ENCODE measurements at regions not wholly inside any gene's neighbourhood (a gene's known extent, or its start where the extent isn't known, plus 50 kb on each side); places are given as distances from the start of the nearest gene placed in this dataset.

DNA sequence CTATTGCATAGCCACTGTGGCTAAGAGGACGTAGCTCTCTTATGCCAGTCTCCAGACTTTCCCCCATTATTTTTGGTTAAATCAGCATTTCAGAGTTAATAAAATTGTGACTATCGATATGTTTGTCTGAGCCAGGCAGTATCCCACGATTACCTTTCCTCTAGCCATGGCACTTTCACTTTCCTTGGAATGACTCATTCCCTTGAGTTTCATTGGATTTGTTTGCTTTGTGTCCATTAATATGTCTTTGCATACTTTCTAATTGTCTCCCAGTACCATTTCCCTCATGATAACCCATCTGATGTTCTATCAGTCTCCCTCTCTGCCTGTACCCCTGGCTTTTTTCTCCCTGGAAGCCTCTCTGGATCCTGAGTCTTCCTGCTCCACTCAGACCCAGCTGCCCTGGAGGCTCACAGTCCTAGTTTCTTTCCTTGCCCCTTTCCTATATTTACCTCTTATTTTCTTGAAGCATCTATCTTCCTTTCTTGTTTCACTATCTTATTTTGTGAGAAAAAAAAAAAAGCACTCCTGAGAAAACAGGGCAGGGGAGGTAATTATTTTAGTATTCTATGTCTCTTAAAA lies 126.1 kb downstream of the MTX2 start:
- no peaks in the 10 kb centered on the region for H3K27me3 ChIP-seq (replicated peaks; ENCODE audit: insufficient read depth)
- TF ChIP-seq, protein P1, sequence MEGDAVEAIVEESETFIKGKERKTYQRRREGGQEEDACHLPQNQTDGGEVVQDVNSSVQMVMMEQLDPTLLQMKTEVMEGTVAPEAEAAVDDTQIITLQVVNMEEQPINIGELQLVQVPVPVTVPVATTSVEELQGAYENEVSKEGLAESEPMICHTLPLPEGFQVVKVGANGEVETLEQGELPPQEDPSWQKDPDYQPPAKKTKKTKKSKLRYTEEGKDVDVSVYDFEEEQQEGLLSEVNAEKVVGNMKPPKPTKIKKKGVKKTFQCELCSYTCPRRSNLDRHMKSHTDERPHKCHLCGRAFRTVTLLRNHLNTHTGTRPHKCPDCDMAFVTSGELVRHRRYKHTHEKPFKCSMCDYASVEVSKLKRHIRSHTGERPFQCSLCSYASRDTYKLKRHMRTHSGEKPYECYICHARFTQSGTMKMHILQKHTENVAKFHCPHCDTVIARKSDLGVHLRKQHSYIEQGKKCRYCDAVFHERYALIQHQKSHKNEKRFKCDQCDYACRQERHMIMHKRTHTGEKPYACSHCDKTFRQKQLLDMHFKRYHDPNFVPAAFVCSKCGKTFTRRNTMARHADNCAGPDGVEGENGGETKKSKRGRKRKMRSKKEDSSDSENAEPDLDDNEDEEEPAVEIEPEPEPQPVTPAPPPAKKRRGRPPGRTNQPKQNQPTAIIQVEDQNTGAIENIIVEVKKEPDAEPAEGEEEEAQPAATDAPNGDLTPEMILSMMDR (IDR thresholded peaks at IDR 0.05), result no peak
- DNase-seq (ENCODE audit: low spot score) (no peak), ATAC-seq (ENCODE audit: insufficient number of reproducible peaks, low FRiP score, low read depth) (no peak)
- no peak overlapping the region for H3K4me3 ChIP-seq
- H3K36me3 ChIP-seq, result no peaks in the 10 kb centered on the region
- H3K27ac ChIP-seq, result no peak overlapping the region
- peaks cover 34 to 41% of the 10 kb centered on the region in 2 donors for H3K4me1 ChIP-seq (ENCODE audit: control insufficient read depth in 1 of 2, low read depth in 2 of 2)
- no peaks in the 10 kb centered on the region for H3K9me3 ChIP-seq

- Histone ChIP-seq H3K4me3 (no peak overlapping the region), H3K27ac (peak overlapping the region in 1 of 2 donors; percentile 15), H3K36me3 (no peaks in the 10 kb centered on the region), H3K4me1 (ENCODE audit: control insufficient read depth in 1 of 2, low read depth in 2 of 2) (peaks cover 12% of the 10 kb centered on the region in 2 donors), H3K9me3 (no peaks in the 10 kb centered on the region), H3K27me3 (replicated peaks; ENCODE audit: insufficient read depth) (no peaks in the 10 kb centered on the region)
- TF ChIP-seq, protein P1 (IDR thresholded peaks at IDR 0.05), result no peak
- DNase-seq (ENCODE audit: low spot score) (no peak), ATAC-seq (ENCODE audit: insufficient number of reproducible peaks, low FRiP score, low read depth) (no peak)
These were observed 129.2 kb downstream of the MTX2 start for GRCh38 chr2:176398243-176399073.

- H3K27ac ChIP-seq, result no peak overlapping the region
- TF ChIP-seq, protein P1 (IDR thresholded peaks at IDR 0.05), result no peak
These were observed 129.9 kb downstream of the MTX2 start for GRCh38 chr2:176399074-176399598.

GRCh38 chr2:176405477-176405876 lies 136.2 kb downstream of the MTX2 start:
- H3K27me3 ChIP-seq (replicated peaks; ENCODE audit: insufficient read depth), result no peaks in the 10 kb centered on the region
- no peak for ATAC-seq (ENCODE audit: insufficient number of reproducible peaks, low FRiP score, low read depth)
- no peak for DNase-seq (ENCODE audit: low spot score)
- TF ChIP-seq, protein P1 (IDR thresholded peaks at IDR 0.05), result no peak
- H3K4me1 ChIP-seq (ENCODE audit: control insufficient read depth in 1 of 2, low read depth in 2 of 2), result no peaks in the 10 kb centered on the region
- no peak overlapping the region for H3K4me3 ChIP-seq
- no peaks in the 10 kb centered on the region for H3K9me3 ChIP-seq
- H3K36me3 ChIP-seq, result no peaks in the 10 kb centered on the region
- H3K27ac ChIP-seq, result no peak overlapping the region

More at GRCh38 chr2:176399074-176399598, 129.9 kb downstream of the MTX2 start:
- no peaks in the 10 kb centered on the region for H3K27me3 ChIP-seq (replicated peaks; ENCODE audit: insufficient read depth)
- no peaks in the 10 kb centered on the region for H3K9me3 ChIP-seq
- H3K4me3 ChIP-seq, result no peak overlapping the region
- no peaks in the 10 kb centered on the region for H3K36me3 ChIP-seq
- ATAC-seq (ENCODE audit: insufficient number of reproducible peaks, low FRiP score, low read depth) (no peak), DNase-seq (ENCODE audit: low spot score) (no peak)
- H3K4me1 ChIP-seq (ENCODE audit: control insufficient read depth in 1 of 2, low read depth in 2 of 2), result peaks cover 12% of the 10 kb centered on the region in 2 donors

- Histone ChIP-seq H3K9me3 (no peaks in the 10 kb centered on the region), H3K36me3 (no peaks in the 10 kb centered on the region), H3K27ac (no peak overlapping the region), H3K27me3 (replicated peaks; ENCODE audit: insufficient read depth) (no peaks in the 10 kb centered on the region), H3K4me1 (ENCODE audit: control insufficient read depth in 1 of 2, low read depth in 2 of 2) (no peaks in the 10 kb centered on the region), H3K4me3 (no peak overlapping the region)
- TF ChIP-seq, protein P1 (IDR thresholded peaks at IDR 0.05), result no peak
- ATAC-seq (ENCODE audit: insufficient number of reproducible peaks, low FRiP score, low read depth) (no peak), DNase-seq (ENCODE audit: low spot score) (no peak)
These were observed 138.5 kb downstream of the MTX2 start for GRCh38 chr2:176407706-176408105.

All from thoracic aorta (tissue), 2 donors.